A673 (cell line): ENCODE measurements at regions not wholly inside any gene's neighbourhood (a gene's known extent, or its start where the extent isn't known, plus 50 kb on each side); places are given as distances from the start of the nearest gene placed in this dataset.

Experiments used
- CTCF ChIP-seq: fragments of 300-800, 200-600 bp; sonication (generic); conservative IDR thresholded peaks from 2 replicates; pipeline ENCODE4 v1.5.1; 2017; ENCODE audit warnings: low read depth, mild to moderate bottlenecking, antibody characterized with exemption, low read length, moderate library complexity, mixed read lengths
- EZH2 ChIP-seq: fragments of 200-600 bp; sonication (generic); IDR thresholded peaks from 2 replicates; pipeline ENCODE4 v1.6.1; 2017; ENCODE audit warnings: borderline replicate concordance, low read depth, mild to moderate bottlenecking, mixed read lengths, antibody characterized with exemption, low read length; ENCODE audit not compliant: poor library complexity, severe bottlenecking

GRCh38 chr1:191498825-191499224 is 659.4 kb upstream of the RGS18 start:
- TF ChIP-seq CTCF (no peak), EZH2 (no peak)
